Hepatocyte (in vitro differentiated cells): ENCODE measurements at regions not wholly inside any gene's neighbourhood (a gene's known extent, or its start where the extent isn't known, plus 50 kb on each side); places are given as distances from the start of the nearest gene placed in this dataset.

ENCODE experiments used
- EZH2 ChIP-seq: fragments of 200-600 bp; sonication (generic); IDR thresholded peaks from 2 replicates; pipeline ENCODE4 v1.6.1; 2016; ENCODE audit warnings: antibody characterized with exemption, mild to moderate bottlenecking, borderline replicate concordance
- EZH2phosphoT487 ChIP-seq: fragments of 200-600 bp; sonication (generic); IDR thresholded peaks from one replicate; pipeline ENCODE4 v1.6.1; 2018; ENCODE audit warnings: antibody characterized with exemption, mild to moderate bottlenecking, low read depth, moderate library complexity; ENCODE audit not compliant: unreplicated experiment, severe bottlenecking
- TF ChIP-seq, protein P1 (sequence below): fragments of 200-600 bp; sonication (generic); IDR thresholded peaks from 2 replicates; pipeline ENCODE4 v1.5.1; 2016; ENCODE audit warnings: antibody characterized with exemption, mild to moderate bottlenecking; ENCODE audit not compliant: poor library complexity

DNA sequence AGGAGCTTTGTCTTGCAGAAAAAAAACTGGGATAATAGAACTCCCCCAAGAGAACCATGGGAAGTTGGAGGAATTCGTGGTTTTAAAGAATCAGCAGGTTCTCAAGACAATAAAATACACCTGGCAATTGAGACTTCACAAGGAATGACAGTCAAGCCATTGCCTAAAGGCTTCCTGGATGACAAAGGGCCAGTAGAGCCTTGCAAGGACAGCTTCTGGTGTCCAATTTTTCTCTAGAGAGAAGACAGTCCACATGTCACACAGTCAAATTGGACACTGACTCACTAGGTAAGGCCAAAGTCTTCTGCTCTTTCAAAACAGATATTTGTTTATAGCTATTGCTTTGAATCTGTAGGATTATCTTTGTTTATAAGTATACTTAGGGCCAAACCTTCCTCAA, 80.3 kb upstream of the BMP5 start:
- TF ChIP-seq, protein P1, sequence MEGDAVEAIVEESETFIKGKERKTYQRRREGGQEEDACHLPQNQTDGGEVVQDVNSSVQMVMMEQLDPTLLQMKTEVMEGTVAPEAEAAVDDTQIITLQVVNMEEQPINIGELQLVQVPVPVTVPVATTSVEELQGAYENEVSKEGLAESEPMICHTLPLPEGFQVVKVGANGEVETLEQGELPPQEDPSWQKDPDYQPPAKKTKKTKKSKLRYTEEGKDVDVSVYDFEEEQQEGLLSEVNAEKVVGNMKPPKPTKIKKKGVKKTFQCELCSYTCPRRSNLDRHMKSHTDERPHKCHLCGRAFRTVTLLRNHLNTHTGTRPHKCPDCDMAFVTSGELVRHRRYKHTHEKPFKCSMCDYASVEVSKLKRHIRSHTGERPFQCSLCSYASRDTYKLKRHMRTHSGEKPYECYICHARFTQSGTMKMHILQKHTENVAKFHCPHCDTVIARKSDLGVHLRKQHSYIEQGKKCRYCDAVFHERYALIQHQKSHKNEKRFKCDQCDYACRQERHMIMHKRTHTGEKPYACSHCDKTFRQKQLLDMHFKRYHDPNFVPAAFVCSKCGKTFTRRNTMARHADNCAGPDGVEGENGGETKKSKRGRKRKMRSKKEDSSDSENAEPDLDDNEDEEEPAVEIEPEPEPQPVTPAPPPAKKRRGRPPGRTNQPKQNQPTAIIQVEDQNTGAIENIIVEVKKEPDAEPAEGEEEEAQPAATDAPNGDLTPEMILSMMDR: no peak
- TF ChIP-seq EZH2phosphoT487 (no peak), EZH2 (no peak)
